ENCODE measurements at regions not wholly inside any gene's neighbourhood (a gene's known extent, or its start where the extent isn't known, plus 50 kb on each side); places are given as distances from the start of the nearest gene placed in this dataset.

DNA sequence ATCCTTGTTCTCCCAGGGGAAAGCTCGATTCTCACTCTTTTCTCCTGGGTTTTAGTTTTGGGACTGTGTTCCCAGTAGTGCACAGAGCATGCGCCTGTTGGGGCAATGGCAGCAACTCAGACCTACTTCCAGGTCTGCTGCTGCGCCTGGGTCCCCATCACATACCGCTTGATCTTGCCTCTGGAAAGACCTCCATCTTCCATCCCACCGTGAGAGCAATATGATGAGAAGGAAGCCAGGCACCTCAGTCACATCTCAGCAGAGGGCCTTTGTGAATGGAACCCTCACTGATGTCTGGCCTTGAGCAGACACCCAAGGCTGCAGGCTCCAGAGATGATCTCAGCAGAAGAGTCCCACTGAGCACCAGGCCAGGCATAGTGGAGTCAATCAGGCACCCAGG lies 176.8 kb upstream of the ZNF507 start:
- no peak for DNase-seq (ENCODE audit: low read depth, low spot score)

DNA sequence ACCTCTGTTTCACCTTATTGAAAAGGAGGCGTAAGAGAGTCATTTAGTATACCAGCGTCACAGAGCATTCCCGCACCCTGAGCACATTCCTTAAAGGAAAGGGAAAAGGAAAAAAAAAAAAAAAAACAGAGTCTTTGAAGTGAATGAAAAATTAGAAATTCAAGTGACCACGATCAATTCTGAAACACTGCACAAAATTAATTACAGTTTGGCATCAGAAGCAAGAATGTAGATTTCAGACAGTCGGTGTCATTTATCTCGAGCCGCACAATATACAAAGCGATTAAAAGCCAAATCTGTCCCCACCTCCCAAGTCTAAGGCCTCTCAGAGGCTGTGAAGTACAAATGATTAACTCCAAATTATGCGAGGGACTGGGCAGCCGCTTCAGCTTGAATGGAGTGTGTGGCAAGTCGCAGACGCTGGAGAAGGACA lies 173.7 kb upstream of the ZNF507 start:
- DNase-seq (ENCODE audit: low read depth, low spot score), result no peak

DNA sequence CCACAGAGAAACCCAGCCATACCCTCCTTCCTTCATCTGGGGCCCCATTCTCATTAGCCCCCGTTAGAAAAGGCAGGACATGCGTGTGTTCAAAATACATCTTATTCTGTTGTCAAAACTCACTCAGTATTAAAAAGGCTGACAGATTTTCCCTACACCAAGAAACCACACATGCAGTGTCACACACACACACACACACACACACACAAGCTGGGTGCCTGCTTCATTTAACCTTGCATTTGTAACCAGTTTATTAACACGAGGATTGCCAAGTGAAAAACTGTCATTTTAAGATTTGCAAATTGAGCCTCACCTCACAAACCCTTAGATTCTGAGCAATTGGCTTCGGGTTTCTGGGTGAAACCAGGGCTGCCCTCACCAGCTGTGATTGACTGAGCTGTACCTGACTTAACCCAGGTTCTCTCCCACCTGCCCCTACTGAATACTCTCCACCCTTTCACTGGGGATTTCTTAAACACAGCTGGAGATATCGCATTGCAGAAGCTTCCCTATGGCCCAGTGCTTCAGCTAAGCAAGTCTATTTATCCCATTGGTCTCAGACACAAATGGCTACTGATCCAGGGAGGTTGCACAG lies 172.7 kb upstream of the ZNF507 start:
- DNase-seq (ENCODE audit: low read depth, low spot score), result no peak

DNA sequence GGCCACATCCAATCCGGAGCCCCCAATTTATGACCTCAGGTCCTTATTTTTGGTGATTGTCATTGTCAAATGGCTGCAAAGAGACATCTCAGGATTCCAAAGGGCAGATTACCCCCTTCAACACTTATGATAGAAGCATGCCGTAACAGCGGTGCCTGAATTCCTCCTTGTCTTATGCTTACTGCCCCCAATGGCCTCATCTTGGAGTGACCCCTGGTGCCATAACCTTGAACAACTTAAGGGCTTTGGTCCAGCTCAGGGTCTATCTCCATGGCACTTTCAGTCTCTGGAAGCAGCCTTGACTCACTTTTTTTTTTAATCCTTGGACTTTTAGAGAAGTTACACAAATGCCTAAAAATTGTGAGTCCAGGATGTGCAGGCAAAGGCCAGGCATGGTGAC lies 171.6 kb upstream of the ZNF507 start:
- no peak for DNase-seq (ENCODE audit: low read depth, low spot score)

DNA sequence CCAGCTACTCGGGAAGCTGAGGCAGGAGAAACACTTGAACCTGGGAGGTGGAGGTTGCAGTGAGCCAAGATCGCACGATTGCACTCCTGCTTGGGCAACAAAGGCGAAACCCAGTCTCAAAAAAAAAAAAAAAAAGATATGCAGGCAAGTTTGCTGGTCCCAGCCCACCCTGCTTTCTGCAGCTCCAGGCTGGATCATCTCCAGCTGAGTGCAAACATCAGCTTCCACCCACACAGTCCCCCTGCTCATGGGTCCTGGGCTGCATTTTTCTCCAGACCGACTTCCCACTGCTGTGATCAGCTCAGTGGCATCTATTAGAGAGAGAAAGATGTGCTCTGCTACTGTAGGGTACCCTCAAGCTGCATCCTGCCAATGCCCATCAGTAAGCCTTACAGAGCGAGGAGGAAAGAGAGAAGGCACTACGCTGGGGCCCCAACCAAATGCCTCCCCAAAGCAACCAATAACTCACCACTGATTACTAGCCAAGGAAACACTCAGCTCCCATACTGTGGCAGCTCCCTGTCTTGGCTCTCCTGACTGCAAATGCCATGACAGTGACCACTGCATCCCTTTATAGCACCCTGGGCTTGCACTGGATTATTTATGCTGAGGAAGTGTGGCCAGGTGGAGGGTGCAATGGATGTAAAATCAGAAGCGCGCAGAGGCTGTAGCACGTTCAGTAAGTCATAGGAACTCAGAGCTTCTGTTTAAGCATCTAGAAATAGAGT lies 170.9 kb upstream of the ZNF507 start:
- no peak for DNase-seq (ENCODE audit: low read depth, low spot score)

DNA sequence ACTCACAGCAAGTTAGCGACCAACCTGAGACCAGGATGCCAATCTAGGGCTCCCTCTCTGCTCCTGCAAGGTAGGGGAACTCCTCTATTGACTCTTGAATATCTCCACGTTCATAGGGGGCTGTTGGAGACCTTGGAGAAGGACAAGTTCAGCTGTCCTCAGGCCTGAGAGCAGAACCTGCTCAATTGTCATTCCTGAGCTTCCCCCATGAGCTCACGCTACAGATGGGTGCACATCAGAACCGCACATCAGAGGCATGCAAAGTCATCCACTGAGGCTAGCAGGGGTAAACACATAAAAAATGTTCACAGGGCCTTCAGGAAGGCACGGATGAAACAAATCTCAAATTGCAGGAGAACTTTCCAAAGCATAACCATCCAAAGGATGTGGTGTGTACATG lies 168.8 kb upstream of the ZNF507 start:
- DNase-seq (ENCODE audit: low read depth, low spot score), result no peak

DNA sequence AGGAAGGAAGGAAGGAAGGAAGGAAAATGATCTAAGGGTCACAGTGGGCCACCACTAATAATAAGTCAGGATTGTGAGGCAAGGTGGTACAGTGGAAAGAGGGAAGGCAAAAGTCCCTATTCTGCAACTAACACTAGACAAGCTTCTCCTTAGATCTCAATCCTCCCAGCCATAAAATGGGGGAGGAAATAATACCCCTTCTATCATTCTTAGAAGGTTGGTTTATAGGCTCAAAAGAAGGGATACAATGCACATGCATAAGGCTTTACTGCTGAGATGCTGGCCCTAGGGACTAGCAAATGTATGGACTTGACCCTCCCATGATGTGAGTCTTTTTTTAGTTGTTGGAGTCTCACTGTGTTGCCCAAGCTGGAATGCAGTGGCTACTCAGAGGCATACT lies 167.7 kb upstream of the ZNF507 start:
- DNase-seq (ENCODE audit: low read depth, low spot score), result no peak

DNA sequence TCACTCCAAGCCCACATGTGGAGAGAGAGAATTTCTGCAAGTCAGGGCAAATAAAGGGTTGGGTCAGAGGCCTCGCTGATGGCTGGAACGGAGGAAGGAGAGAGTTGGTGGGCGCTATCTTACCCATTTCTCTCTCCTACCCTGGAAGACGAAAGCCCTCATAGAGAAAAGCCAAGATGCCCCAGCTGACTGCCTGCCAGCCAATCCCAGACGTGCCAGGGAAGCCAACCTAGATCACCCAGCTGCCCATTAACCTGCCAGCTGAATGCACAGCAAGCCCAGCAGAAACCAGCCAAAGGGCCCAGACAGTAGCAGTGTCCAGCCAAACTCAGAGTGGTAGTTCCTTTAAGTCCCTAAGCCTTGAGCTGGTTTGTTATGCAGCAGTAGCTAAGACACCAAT lies 167.0 kb upstream of the ZNF507 start:
- no peak for DNase-seq (ENCODE audit: low read depth, low spot score)

DNA sequence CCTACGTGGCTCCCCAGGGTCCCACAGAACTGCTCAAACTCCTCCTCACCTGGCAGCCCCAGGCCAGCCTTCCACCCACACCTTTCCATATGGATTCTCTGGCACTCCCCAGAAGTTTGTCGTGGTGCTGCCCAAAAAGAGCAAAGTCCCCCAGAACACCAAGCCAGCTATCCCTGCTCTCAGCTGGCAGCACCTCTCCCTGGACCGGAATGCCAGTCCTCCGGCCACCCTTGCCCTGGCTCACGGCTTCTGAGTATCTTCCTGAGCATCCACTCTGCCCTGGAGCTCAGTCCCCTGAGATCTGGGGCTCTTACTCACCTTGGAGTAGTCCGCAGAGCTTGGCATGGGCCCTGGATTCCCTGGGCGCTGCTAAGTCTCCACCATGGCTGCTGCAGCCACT lies 166.5 kb upstream of the ZNF507 start:
- no peak for DNase-seq (ENCODE audit: low read depth, low spot score)

DNA sequence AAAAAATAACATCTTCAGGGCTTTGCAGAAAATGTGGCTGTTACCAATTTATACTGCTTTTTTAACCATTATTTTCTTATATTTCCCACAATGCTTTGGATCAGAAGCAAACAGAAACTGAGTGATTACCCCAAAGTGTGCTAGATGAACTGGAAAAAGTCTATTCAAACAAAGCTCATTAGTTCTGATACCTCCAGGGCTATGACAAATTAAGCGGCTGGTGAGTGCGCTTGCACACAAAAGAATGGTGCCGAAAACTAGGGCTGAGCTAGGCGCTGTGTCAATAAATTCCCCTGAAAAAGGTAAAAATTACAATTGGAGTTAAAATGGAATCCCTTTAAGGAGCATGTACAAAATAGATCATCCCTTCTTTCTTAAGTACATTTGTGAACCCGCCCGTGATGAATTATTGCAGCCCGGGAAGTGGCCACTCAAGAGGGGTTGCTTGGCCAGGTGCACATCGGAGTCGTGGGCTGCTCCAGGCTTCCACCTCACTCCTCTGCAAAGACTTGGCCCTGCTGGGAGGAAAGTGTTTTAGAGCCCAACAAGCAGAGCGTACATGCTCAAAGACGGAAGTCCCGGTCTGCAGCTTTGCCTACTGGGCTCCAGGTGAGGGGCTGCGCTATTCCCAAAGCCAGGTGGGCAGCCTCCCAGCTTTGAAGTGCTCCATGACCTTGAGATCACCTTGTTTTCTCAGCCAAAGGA lies 164.0 kb upstream of the ZNF507 start:
- no peak for DNase-seq (ENCODE audit: low read depth, low spot score)

DNA sequence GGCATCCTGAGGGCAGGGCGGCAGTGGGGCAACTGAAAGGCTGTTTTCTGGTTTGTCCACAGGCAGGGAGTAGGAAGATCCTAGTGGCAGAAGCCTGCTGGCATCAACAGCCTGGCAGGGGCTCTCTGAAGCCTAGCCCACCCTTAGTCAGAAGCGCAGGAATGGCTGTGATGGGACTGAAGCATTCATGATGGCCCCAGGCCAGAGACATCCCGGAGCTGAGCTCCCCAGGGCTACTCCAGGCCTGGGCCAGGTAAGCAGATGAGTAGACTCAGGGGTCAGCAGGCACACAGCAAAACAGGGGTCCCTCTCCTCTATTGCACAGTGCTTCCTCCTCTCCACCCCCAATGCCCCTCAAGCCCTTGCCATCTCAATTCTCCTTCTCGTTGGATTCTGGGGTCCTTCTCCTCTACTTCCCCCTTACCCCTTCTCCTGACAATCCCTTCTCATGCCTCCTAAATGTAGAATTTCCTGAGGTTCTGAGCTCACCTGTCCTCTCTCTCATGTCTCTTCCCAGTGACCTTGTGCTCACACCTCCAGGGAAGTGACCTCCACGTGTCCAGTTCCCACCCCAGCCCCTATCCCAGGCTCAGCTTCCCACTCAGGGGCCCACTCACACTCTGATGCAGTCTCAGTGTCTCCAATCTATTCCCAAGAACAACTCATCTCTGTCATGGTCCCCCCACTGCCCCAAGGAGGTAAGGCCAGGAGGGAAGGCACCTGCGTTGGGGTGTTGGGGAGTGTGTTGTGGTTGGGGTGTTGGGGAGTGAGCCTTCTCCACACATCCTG lies 158.7 kb upstream of the ZNF507 start:
- DNase-seq (ENCODE audit: low read depth, low spot score), result no peak

DNA sequence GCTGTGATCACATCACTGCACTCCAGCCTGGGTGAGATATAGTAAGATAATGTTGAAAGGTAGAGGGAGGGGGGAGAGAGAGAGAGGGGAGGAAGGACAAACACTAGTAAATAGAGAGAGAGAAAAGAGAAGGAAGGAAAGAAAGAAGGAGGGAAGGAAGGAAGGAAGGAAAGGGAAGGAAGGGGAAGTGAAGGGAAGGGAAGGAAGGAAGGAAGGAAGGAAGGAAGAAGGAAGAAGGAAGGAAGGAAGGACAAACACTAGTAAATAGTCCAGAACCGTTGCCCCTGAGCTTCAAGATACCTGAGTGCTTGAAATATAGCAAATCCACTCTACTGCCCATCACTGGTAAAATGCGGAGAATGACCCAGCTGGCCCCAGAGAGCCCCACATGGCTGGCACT lies 156.5 kb upstream of the ZNF507 start:
- DNase-seq (ENCODE audit: low read depth, low spot score), result no peak

DNA sequence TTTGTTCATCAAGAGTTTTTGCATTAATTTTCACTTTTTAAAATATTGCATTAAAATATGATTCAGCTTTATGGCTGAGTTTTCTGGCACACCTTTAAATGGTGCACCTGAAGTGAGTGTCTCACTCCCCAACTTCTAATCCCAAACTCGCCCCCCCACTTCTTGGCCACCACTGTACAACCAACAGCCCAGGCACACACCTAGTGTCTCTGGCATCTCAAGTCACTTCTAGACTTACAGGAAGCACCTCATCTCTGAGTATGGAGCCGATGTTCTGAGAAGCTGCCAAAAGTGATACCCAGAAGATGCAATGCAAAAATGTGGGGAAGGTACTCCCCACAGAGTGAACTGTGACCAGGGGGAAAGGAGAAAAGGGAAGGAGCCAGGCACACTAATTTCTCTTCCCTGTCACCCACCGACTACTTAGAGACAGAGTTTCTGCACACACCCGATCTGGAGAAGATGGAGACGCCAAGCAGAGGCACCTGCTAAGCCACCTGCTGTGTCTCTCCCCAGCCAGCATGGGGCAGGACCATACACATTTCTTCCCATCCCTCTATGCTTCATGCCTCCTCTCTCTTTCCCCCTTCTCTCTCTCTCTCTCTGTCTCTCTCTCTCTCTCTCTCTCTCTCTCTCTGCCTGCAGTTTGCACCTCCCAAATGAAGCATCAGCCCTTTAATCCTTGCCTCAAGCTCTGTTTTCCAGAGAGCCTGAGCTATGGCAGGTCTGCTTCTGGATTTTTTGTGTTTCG lies 155.3 kb upstream of the ZNF507 start:
- no peak for DNase-seq (ENCODE audit: low read depth, low spot score)

DNA sequence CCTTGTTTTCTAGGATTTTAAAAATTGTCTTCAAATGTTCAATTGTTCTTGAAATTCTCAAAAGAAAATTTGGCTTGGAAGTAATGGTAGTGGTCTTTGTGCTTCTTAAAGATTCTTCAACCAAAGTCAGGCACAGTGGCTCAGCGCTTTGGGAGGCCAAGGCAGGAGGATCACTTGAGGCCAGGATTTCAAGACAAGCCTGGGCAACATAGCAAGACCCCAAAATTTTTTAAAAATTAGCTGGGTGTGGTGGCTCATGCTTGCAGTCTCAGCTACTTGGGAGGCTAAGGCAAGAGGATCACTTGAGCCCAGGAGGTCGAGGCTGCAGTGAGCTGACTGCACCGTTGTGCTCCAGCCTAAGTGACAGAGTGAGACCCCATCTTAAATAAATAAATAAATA lies 153.5 kb upstream of the ZNF507 start:
- DNase-seq (ENCODE audit: low read depth, low spot score), result no peak

DNA sequence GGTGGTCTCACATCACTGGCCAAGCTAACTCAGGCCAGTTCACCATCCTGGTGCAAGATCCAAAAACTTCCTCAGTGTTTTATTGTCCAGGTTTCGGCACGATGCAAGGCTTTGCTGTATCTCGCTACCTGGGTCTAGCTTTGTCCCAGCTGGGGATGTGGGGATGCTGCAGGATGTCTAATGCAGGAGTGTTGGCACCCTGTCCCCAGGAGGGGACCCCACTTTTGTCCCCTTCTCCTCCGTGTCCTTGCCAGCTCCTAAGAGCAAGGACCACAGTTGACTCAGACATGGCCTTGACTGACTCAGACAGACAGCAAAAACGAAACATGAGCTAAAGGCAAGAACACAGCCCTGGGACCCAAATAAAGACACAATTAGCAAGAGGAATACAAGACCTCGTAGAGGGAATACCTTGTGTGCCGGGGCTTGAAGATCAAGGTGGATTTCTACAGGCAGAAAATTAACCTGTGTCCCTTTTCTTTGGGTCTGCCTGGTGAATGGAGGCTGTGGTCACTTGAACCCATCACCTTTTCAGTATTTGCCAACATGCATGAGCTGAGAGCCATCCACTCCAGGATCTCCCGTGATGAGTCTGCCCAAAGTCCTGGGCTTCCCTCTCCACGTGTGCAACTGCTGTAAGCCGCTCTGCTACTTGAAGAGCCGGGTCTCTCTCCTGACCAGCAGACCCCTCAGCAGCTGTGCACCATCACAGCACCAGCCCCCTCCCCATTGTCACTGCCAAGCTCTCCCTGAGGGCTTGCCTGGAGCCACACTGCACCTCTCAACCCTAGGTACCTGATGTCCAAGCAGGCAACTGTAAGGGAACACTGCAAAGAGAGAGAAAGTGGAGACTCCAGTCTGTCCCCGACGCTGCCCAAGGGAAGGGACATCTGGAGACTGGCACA lies 149.5 kb upstream of the ZNF507 start:
- no peak for DNase-seq (ENCODE audit: low read depth, low spot score)

DNA sequence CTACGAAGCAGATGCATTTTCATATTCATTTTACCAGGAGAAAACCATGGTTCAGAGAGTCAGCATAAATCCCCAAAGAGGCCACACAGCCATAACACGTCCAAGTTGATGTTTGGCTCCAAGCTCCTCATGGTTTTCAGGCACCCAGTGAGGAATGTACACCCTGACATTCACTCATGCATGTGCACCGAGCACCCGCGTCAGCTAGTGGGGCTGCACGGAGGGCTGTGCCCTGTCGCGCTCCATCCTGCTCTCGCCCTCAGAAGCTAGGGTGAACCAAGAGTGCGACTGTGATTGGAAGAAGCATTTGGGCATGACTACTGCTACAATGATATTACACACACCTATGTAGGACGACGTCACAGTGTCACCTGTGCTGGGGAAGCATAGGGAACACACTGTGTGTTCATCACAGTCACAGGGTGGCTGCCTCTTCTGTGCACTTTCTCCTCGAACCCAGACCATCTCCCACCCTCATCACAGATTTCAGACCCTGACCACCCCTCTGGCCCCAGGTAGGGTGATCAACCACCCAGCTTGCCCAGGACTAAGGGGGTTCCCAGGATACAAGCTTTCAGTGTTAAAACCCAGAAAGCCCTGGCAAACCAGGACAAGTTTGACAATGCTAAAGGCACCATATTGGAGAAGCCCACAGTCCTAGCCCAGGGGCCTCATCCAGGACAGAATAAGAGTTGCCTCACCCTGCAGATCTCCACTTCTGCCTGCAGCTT lies 148.6 kb upstream of the ZNF507 start:
- DNase-seq (ENCODE audit: low read depth, low spot score), result no peak

DNA sequence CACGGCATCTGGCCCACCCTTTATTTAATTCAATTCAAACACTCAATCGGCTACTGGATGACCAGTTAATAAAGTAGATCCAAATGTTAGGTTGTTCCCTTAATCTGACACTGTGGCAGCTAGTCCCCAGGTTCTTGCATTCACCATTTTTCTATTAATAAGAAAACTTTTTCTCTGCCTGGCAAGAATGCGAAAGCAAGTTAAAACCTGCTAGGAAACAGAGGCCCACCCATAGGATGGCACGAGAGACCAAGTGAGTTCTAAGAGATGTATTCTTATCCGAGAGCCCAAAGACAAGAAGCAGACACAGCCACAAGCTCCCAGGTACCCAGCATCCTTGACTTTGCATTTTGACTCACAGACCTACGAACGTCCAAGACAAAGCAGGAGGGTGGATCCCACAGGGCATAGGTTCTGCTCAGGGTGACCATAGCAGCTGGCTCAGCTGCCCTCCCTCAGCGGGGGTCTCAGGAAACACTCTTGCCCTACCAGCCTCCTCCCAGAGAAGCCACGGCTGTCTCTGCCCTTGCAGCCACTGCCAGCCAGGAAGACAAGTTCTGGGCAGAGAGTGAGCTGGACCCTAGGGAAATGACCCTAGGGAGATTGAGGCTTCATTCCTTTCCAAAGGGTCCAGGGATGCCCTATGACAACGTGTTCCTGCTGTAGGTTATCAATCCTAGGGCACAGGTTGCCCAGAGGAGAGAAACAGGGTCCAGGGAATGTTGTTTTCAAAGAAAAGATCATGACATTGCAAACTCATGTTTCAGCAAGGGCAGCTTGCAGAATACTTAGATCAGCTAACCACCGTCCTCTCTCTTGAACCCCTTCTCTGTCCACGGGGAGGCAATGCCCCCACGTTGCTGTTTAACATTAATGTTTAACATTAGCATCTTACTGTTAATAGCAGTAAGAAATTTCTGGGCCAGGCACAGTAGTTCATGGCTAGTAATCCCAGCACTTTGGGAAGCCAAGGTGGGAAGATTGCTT lies 147.2 kb upstream of the ZNF507 start:
- DNase-seq (ENCODE audit: low read depth, low spot score), result no peak

DNA sequence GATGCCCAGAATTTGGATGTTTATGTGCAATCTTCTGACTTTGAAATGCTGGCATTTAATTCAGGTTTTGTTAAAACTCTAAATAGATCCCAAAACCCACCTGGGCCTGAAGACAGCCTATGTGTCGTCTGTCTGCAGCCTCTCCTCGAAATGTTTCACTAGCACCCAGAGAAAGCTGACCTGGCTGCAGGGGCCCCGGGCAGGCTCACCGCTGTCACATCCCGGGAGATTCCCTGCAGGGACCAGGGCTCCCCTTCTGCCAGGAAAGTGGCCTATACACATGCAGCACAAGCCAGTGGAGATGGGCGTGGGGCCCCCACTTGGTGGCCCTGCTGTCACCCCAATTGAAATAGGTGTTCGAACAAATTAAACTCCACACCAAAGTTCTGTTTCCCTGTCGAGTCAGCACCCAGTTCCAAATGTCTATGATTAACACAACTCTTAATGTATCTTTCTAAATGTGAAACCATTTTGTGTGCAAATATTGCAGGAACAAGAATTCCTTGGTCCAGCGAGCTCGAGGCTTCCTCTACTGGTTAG lies 145.8 kb upstream of the ZNF507 start:
- no peak for DNase-seq (ENCODE audit: low read depth, low spot score)

All from activated CD4-positive, CD25-positive, alpha-beta regulatory T cell treated with anti-CD3 and anti-CD28 coated beads, Interleukin-2, amount 50 U/mL, for 16 hours (primary cell).